HG03442 (cell line): ENCODE measurements at regions not wholly inside any gene's neighbourhood (a gene's known extent, or its start where the extent isn't known, plus 50 kb on each side); places are given as distances from the start of the nearest gene placed in this dataset.

ENCODE experiments used
- ATAC-seq: cut with Tn5 transposase; IDR thresholded peaks from one replicate; pipeline ENCODE4 v1.9.1; 2021; ENCODE audit warnings: mild to moderate bottlenecking, moderate library complexity; ENCODE audit not compliant: unreplicated experiment

GRCh38 chr21:16841975-16842695 is 670.7 kb upstream of the CXADR start:
- no peak for ATAC-seq

- ATAC-seq, result no peak
Observed at GRCh38 chr21:16842696-16843035, 670.2 kb upstream of the CXADR start.

GRCh38 chr21:16847211-16847610 is 665.6 kb upstream of the CXADR start:
- ATAC-seq, result no peak

GRCh38 chr21:16851054-16851453 is 661.8 kb upstream of the CXADR start:
- no peak for ATAC-seq

GRCh38 chr21:16855164-16855667 is 657.6 kb upstream of the CXADR start:
- no peak for ATAC-seq

GRCh38 chr21:16863362-16863905 is 649.4 kb upstream of the CXADR start:
- ATAC-seq, result no peak

- no peak for ATAC-seq
Observed at GRCh38 chr21:16863908-16864307, 648.9 kb upstream of the CXADR start.

- ATAC-seq, result no peak
Observed at GRCh38 chr21:16865632-16866031, 647.2 kb upstream of the CXADR start.

GRCh38 chr21:16866851-16867250 is 646.0 kb upstream of the CXADR start:
- no peak for ATAC-seq

- ATAC-seq, result no peak
Observed at GRCh38 chr21:16870103-16870502, 642.7 kb upstream of the CXADR start.

GRCh38 chr21:16872616-16873015 is 640.2 kb upstream of the CXADR start:
- ATAC-seq, result no peak

GRCh38 chr21:16873176-16873575 is 639.7 kb upstream of the CXADR start:
- no peak for ATAC-seq

- ATAC-seq, result no peak
Observed at GRCh38 chr21:16873596-16873995, 639.2 kb upstream of the CXADR start.

- ATAC-seq, result no peak
Observed at GRCh38 chr21:16879479-16879878, 633.4 kb upstream of the CXADR start.

- ATAC-seq, result no peak
Observed at GRCh38 chr21:16891821-16892220, 621.0 kb upstream of the CXADR start.

GRCh38 chr21:16900685-16901084 is 612.2 kb upstream of the CXADR start:
- no peak for ATAC-seq

GRCh38 chr21:16908077-16908476 is 604.8 kb upstream of the CXADR start:
- no peak for ATAC-seq

- no peak for ATAC-seq
Observed at GRCh38 chr21:16910435-16911165, 602.2 kb upstream of the CXADR start.

GRCh38 chr21:16911166-16911607 is 601.7 kb upstream of the CXADR start:
- no peak for ATAC-seq

- no peak for ATAC-seq
Observed at GRCh38 chr21:16912075-16912474, 600.8 kb upstream of the CXADR start.

- ATAC-seq, result no peak
Observed at GRCh38 chr21:16913010-16913409, 599.8 kb upstream of the CXADR start.

- no peak for ATAC-seq
Observed at GRCh38 chr21:16928439-16928838, 584.4 kb upstream of the CXADR start.
